NK-92 treated with Interleukin-12 subunit alpha and Interleukin-12 subunit beta, amount 100 ng/mL, for 24 hours (cell line): ENCODE measurements at regions not wholly inside any gene's neighbourhood (a gene's known extent, or its start where the extent isn't known, plus 50 kb on each side); places are given as distances from the start of the nearest gene placed in this dataset.
"Not testable (repeated sequence)": the region's sequence is repeated elsewhere in the genome, so short reads cannot be mapped to it uniquely, and the experiment has no call there.

Experiments used
- DNase-seq: peaks from one replicate; lab custom pipeline; 2025; lab: John Stamatoyannopoulos, UW

GRCh38 chr2:235219048-235219447, 267.2 kb downstream of the SH3BP4 start:
- no peak for DNase-seq

GRCh38 chr2:235220331-235220730, 268.5 kb downstream of the SH3BP4 start:
- DNase-seq = no peak

DNA sequence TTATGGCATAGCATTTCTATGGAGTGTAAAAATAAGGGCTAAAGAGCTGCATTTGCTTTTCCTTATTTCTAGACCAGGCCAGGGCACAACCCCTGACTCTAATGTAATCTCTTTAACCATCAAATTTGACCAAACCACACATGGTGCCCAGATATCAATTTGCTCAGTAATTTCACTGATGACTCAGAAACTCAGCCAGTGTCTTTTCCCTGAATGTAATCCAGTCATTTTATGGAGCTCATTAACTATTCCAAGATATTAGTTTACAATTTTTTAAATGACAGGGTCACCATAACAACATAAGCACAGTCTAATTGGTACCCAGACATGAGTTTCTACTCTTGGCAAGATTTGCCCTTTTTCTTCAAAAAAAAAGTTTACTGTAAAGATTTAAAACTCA, 270.8 kb upstream of the AGAP1 start:
- no peak for DNase-seq

DNA sequence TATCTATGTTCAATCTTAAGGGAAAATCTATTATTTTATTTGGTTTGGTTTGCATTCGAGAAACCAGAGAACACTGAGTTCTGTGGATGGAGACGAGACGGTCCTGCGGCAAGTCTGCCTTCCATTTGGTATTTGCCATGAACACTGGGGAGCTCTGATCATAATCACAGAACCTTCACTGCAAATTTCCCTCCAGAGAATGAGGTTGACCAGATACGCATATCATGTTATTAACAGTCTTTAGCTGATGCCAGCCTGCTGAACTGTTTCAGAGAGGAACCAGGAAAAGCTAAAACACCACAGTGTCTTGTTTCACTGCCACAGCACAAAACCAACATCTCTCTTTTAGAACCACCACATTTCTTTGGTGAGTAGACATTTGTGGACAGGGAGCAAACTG, 269.4 kb upstream of the AGAP1 start:
- DNase-seq = no peak

GRCh38 chr2:235225261-235225660, 268.6 kb upstream of the AGAP1 start:
- no peak for DNase-seq

DNA sequence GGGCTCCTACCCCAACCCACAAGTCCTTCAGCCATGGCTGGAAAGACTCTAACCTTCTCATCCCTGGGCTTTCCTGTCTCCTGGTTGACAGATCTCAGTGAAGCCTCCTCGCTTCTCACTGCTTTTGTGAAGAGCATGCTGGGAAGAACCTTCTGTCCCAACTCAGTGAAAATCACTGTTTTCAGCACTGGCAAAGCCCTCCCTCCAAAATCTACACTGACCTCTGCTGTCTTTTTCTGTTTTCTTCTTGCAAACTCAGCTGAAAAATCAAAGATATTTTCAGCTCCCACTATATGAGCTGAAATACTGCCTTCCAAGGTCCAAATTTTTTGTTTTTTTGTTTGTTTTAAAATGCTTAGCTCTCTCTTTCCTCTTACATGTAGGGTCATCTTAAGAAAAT, 266.3 kb upstream of the AGAP1 start:
- DNase-seq = no peak

DNA sequence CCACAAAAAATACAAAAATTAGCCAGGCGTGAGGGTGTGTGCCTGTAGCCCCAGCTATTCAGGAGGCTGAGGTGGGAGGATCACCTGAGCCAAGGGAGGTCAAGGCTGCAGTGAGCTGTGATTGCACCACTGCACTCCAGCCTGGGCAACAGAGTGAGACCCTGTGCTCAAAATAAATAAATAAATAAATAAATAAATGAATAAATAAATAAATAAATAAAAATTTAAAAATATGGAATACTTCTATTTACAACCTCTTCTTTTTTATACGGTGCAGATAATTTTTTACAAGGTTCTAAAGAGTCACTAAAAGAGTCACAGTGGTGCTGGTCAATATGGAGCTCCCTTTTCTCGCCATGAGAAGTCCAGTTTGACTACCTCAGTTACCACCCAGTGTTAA, 265.4 kb upstream of the AGAP1 start:
- not testable (repeated sequence) for DNase-seq

GRCh38 chr2:235229236-235229635, 264.6 kb upstream of the AGAP1 start:
- no peak for DNase-seq

GRCh38 chr2:235230821-235231601, 262.8 kb upstream of the AGAP1 start:
- no peak for DNase-seq

GRCh38 chr2:235232449-235233433, 261.1 kb upstream of the AGAP1 start:
- no peak for DNase-seq

DNA sequence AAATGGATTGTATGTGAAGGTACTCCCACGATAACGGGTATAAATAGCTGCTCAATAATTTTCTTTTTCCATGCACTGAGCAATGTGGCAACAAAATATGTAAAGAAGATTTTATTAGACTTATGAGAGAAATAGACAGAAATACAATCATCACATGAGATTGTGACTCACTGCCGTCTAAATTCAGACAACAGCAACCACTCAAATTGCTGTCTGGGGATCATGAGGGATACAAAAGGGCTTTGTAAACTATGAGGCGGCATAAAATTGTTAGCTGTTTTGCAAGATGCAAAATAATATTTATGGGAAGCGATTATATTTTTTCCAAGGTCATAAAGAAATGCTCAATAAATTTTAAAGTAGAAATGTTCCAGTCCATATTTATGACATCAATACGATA, 259.1 kb upstream of the AGAP1 start:
- DNase-seq = no peak

DNA sequence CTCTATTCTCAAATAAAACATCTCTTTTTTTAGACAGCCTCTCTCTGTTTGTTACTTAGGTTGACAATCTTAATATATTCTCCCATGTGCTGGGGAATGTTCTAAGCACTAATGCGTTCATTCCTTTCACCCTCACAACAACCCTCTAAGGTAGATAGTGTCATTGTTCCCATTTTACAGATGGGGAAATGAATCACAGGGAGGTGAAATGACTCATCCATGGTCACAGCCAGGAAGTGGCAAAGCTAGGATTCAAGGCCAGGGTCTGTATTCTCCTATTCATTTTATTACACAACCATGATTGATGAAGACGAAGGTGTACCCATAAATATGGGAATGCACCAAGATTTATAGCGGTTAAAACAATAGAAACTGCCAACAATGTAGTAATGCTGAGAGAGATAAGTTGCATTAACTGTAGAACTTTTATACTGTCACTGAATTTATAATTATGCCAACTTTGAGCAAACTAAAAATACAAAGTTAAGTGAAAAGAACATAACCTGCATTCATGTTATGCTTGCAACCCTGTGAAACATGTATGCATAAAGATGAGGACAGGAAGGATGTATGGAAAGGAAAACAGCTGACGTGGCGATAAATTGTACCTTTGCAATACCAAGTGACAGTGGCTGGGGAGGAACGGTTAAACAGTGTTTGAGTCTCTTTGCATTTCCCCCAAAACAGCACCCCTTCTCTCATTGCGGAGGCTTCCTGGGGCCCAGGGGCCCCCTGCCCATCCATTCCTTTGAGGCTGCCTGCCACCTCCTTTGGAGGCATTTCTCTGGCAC, 257.7 kb upstream of the AGAP1 start:
- DNase-seq = no peak

- DNase-seq = no peak
Measured at GRCh38 chr2:235238537-235238936, 255.3 kb upstream of the AGAP1 start.

GRCh38 chr2:235240574-235240973, 253.3 kb upstream of the AGAP1 start:
- DNase-seq = no peak

DNA sequence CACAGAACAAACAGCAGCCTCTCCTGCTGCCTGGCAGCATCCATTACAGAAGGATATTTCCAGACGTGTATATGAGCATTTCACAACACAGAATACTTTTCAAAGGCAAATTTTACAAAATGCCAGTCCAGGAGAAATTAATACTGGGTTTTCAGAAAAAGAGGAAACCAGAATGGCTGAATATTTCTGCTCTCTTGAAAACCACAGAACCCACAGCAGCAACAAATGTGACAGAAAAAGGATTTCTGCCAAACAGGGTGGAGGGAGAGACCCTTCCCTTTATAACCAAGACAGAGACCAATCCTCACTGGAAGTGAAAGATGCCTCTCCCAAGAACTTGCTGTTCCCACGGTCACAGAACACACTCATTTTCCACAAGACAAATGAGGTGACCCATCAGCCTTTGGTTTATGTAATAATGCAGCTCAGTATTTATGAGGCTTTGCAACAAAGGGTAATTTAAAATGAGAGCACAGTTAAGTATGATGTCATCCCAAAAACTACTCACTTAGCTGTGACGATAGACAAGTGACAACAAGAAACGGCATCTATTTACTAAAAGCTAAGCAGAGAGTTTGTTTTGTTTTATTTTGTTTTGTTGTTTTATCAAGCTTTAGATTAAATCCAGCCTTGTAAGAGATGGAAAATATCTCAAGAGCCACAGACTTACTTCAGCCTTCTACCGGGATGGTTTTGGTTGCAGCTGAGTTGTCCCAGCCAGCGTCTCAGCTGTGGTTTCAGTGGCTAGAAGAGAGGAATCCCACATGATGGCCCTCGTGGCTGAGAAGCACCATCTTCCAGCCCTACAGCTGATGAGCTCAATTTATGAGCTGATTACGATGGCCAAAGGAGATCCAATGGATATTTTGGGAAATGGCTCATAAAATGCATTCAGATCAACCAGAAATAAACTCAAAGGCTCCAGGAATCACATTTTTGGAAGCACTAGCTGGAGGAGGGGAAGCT, 249.3 kb upstream of the AGAP1 start:
- no peak for DNase-seq

DNA sequence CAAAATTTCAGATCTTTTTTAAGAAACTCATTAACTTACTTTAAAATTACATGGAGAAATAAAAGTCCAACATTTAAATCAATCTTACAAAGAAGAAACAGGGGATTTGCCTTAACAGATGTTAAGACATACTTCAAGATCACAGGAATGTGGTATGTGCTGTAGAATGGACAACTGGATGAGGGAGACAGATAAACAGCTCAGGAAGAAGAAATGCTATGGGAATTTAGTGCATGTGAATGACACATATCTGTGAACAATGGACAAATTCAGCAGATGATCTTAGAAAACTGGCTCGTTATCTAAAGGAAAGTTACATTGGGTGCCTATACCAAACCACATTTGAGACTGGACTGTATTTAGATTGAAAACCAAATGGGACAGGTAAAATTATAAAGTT, 246.8 kb upstream of the AGAP1 start:
- DNase-seq = no peak

- no peak for DNase-seq
Measured at GRCh38 chr2:235255693-235256092, 238.2 kb upstream of the AGAP1 start.

- no peak for DNase-seq
Measured at GRCh38 chr2:235257590-235257989, 236.3 kb upstream of the AGAP1 start.

- DNase-seq = no peak
Measured at GRCh38 chr2:235262750-235263149, 231.1 kb upstream of the AGAP1 start.

DNA sequence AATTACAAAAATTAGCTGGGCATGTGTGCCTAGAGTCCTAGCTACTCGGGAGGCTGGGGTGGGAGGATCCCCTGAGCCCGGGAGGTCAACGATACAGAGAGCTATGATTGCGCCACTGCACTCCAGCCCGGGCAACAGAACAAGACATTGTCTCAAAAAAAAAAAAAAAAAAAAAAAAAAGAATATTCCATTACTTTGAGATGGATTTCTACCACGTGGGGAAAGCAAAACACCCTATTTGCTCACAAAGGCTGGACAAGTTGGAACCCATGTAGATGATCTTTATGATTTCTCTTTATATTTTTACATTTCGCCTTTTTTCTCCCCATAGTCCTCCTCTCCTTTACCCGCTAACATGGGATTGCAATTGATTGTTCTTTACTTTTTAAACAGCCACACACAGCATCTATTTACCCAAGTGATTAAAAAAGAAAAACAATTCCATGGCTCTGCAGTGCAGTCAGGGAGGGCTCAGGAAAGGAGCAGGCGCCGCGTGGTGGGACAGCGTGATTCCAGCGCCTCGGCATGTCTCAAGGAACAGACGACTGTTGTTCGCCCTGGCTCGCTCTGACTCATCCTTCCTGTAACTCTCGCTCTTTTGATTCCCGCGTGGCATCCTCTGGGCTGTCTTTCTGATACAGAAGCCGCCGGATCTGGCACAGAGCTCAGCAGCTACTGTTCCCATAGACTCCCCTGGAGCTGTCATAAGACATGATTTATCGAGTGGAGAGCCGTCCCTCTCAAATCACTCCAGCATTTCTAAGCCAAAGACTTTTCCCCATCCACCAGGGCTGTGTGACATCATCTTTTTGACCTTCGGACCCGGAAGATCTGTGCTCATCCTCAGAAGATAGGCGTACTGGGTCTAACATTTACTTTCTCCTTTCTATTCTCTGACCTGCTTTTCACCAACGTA, 230.4 kb upstream of the AGAP1 start:
- no peak for DNase-seq
